HUES64 (cell line): ENCODE measurements at regions not wholly inside any gene's neighbourhood (a gene's known extent, or its start where the extent isn't known, plus 50 kb on each side); places are given as distances from the start of the nearest gene placed in this dataset.

Source experiments
- H3K27ac ChIP-seq: 2 replicates; pipeline ENCODE4 v1.7.0; 2013; ENCODE audit warnings: low read depth, low read length, inconsistent platforms
- H3K27me3 ChIP-seq: 2 replicates; pipeline ENCODE4 v1.6.1; 2013; ENCODE audit warnings: mild to moderate bottlenecking, low read length; ENCODE audit not compliant: insufficient read depth
- H3K36me3 ChIP-seq: 2 replicates; pipeline ENCODE4 v1.6.1; 2013; ENCODE audit warnings: mild to moderate bottlenecking, low read length; ENCODE audit not compliant: insufficient read depth
- H3K4me1 ChIP-seq: 2 replicates; pipeline ENCODE4 v1.6.1; 2013; ENCODE audit warnings: mild to moderate bottlenecking, low read length, moderate library complexity; ENCODE audit not compliant: insufficient read depth
- H3K4me3 ChIP-seq: 2 replicates; pipeline ENCODE4 v1.5.1; 2013; ENCODE audit warnings: mild to moderate bottlenecking, low read length, moderate library complexity
- H3K9ac ChIP-seq: 2 replicates; pipeline ENCODE4 v1.6.1; 2013; ENCODE audit warnings: mild to moderate bottlenecking, low read depth, low read length
- H3K9me3 ChIP-seq: 2 replicates; pipeline ENCODE4 v1.6.1; 2013; ENCODE audit warnings: low read depth, low read length; ENCODE audit not compliant: insufficient read depth
- WGBS: fragments of 150-250, 120-280 bp; methylation state at CpG from one replicate; pipeline ENCODE4 v1.1.7; 2013; ENCODE audit warnings: missing lambda C conversion rate; 5-methylcytosine and 5-hydroxymethylcytosine counted together

GRCh38 chr14:26722258-26722657 is 124.4 kb upstream of the NOVA1 start:
- Histone ChIP-seq H3K9ac (no peak overlapping the region), H3K4me1 (no peaks in the 10 kb centered on the region), H3K36me3 (no peaks in the 10 kb centered on the region), H3K9me3 (no peaks in the 10 kb centered on the region), H3K27ac (no peak overlapping the region), H3K27me3 (no peaks in the 10 kb centered on the region), H3K4me3 (no peak overlapping the region)

- Histone ChIP-seq H3K27ac (no peak overlapping the region), H3K4me3 (no peak overlapping the region), H3K36me3 (no peaks in the 10 kb centered on the region), H3K4me1 (no peaks in the 10 kb centered on the region), H3K27me3 (no peaks in the 10 kb centered on the region), H3K9ac (no peak overlapping the region), H3K9me3 (no peaks in the 10 kb centered on the region)
- 89% methylated on average over 3 of the region's 3 CpGs for WGBS
These were observed 132.0 kb upstream of the NOVA1 start for GRCh38 chr14:26729851-26730250.

- no peak overlapping the region for H3K27ac ChIP-seq
- WGBS = 53% methylated on average over 2 of the region's 4 CpGs
- no peaks in the 10 kb centered on the region for H3K36me3 ChIP-seq
- H3K27me3 ChIP-seq = no peaks in the 10 kb centered on the region
- H3K4me1 ChIP-seq = no peaks in the 10 kb centered on the region
- no peaks in the 10 kb centered on the region for H3K9me3 ChIP-seq
- H3K4me3 ChIP-seq = no peak overlapping the region
- H3K9ac ChIP-seq = no peak overlapping the region
These were observed 133.2 kb upstream of the NOVA1 start for GRCh38 chr14:26730929-26731618.

- no peak overlapping the region for H3K9ac ChIP-seq
- WGBS = 100% methylated on average over 2 of the region's 2 CpGs
- no peaks in the 10 kb centered on the region for H3K4me1 ChIP-seq
- no peaks in the 10 kb centered on the region for H3K27me3 ChIP-seq
- no peaks in the 10 kb centered on the region for H3K36me3 ChIP-seq
- no peaks in the 10 kb centered on the region for H3K9me3 ChIP-seq
- H3K4me3 ChIP-seq = no peak overlapping the region
- no peak overlapping the region for H3K27ac ChIP-seq
These were observed 138.0 kb upstream of the NOVA1 start for GRCh38 chr14:26735811-26736210.

GRCh38 chr14:26738571-26738970 is 140.7 kb upstream of the NOVA1 start:
- Histone ChIP-seq H3K27me3 (no peaks in the 10 kb centered on the region), H3K36me3 (no peaks in the 10 kb centered on the region), H3K9ac (no peak overlapping the region), H3K27ac (no peak overlapping the region), H3K9me3 (no peaks in the 10 kb centered on the region), H3K4me1 (no peaks in the 10 kb centered on the region), H3K4me3 (no peak overlapping the region)
- 92% methylated on average over 3 of the region's 3 CpGs for WGBS

- H3K27ac ChIP-seq = no peak overlapping the region
- no peaks in the 10 kb centered on the region for H3K4me1 ChIP-seq
- no peaks in the 10 kb centered on the region for H3K9me3 ChIP-seq
- H3K4me3 ChIP-seq = no peak overlapping the region
- no peaks in the 10 kb centered on the region for H3K27me3 ChIP-seq
- H3K36me3 ChIP-seq = no peaks in the 10 kb centered on the region
- H3K9ac ChIP-seq = no peak overlapping the region
These were observed 143.9 kb upstream of the NOVA1 start for GRCh38 chr14:26741711-26742212.

- H3K27ac ChIP-seq = no peak overlapping the region
- no peaks in the 10 kb centered on the region for H3K36me3 ChIP-seq
- H3K4me1 ChIP-seq = no peaks in the 10 kb centered on the region
- H3K9ac ChIP-seq = no peak overlapping the region
- H3K9me3 ChIP-seq = no peaks in the 10 kb centered on the region
- 100% methylated on average over 2 of the region's 2 CpGs for WGBS
- H3K27me3 ChIP-seq = no peaks in the 10 kb centered on the region
- H3K4me3 ChIP-seq = no peak overlapping the region
These were observed 145.5 kb upstream of the NOVA1 start for GRCh38 chr14:26743284-26743683.

GRCh38 chr14:26744903-26745302 is 147.1 kb upstream of the NOVA1 start:
- H3K9me3 ChIP-seq = no peaks in the 10 kb centered on the region
- H3K9ac ChIP-seq = no peak overlapping the region
- no peak overlapping the region for H3K4me3 ChIP-seq
- H3K36me3 ChIP-seq = no peaks in the 10 kb centered on the region
- H3K27me3 ChIP-seq = no peaks in the 10 kb centered on the region
- 94% methylated on average over 1 of the region's 1 CpG for WGBS
- H3K4me1 ChIP-seq = no peaks in the 10 kb centered on the region
- H3K27ac ChIP-seq = no peak overlapping the region

- no peak overlapping the region for H3K4me3 ChIP-seq
- H3K9me3 ChIP-seq = no peaks in the 10 kb centered on the region
- peaks cover 10% of the 10 kb centered on the region; the same call in 1 of the 2 replicates for H3K4me1 ChIP-seq
- 94% methylated on average over 9 of the region's 9 CpGs for WGBS
- H3K9ac ChIP-seq = no peak overlapping the region
- H3K36me3 ChIP-seq = no peaks in the 10 kb centered on the region
- H3K27ac ChIP-seq = no peak overlapping the region
- H3K27me3 ChIP-seq = no peaks in the 10 kb centered on the region
These were observed 163.7 kb upstream of the NOVA1 start for GRCh38 chr14:26761532-26761931.

- Histone ChIP-seq H3K27me3 (no peaks in the 10 kb centered on the region), H3K4me3 (no peak overlapping the region), H3K27ac (no peak overlapping the region), H3K36me3 (no peaks in the 10 kb centered on the region), H3K4me1 (peaks cover 10% of the 10 kb centered on the region; the same call in 1 of the 2 replicates), H3K9me3 (no peaks in the 10 kb centered on the region), H3K9ac (no peak overlapping the region)
These were observed 167.5 kb upstream of the NOVA1 start for GRCh38 chr14:26765301-26765700.

- Histone ChIP-seq H3K9ac (no peak overlapping the region), H3K4me3 (no peak overlapping the region), H3K36me3 (no peaks in the 10 kb centered on the region), H3K27ac (no peak overlapping the region), H3K27me3 (no peaks in the 10 kb centered on the region), H3K9me3 (no peaks in the 10 kb centered on the region), H3K4me1 (peaks cover 10% of the 10 kb centered on the region; the same call in 1 of the 2 replicates)
- 83% methylated on average over 2 of the region's 2 CpGs for WGBS
These were observed 168.1 kb upstream of the NOVA1 start for GRCh38 chr14:26765768-26766520.
